Type B pancreatic cell (in vitro differentiated cells): ENCODE measurements at regions not wholly inside any gene's neighbourhood (a gene's known extent, or its start where the extent isn't known, plus 50 kb on each side); places are given as distances from the start of the nearest gene placed in this dataset.

Experiments used
- DNase-seq: peaks from one replicate; pipeline ENCODE4 v3.0.0; 2021; ENCODE audit warnings: mixed read lengths; ENCODE audit not compliant: unreplicated experiment; ENCODE audit errors: extremely low spot score
- H3K27ac Mint-ChIP-seq: 2 replicates; pipeline ENCODE4 v1.8.0; 2021; ENCODE audit warnings: mild to moderate bottlenecking, mixed read lengths
- H3K27me3 Mint-ChIP-seq: 2 replicates; pipeline ENCODE4 v1.8.0; 2021; ENCODE audit warnings: mixed read lengths
- H3K36me3 Mint-ChIP-seq: 2 replicates; pipeline ENCODE4 v1.8.0; 2021; ENCODE audit warnings: mixed read lengths
- H3K4me1 Mint-ChIP-seq: one replicate; pipeline ENCODE4 v1.8.0; 2021; ENCODE audit warnings: mixed read lengths; ENCODE audit not compliant: unreplicated experiment
- H3K4me3 Mint-ChIP-seq: 2 replicates; pipeline ENCODE4 v1.8.0; 2021; ENCODE audit warnings: mild to moderate bottlenecking, mixed read lengths
- H3K9me3 Mint-ChIP-seq: 2 replicates; pipeline ENCODE4 v1.8.0; 2021; ENCODE audit warnings: mixed read lengths
- CTCF ChIP-seq: fragments of 200-600 bp; sonication (generic); conservative IDR thresholded peaks from 2 replicates; pipeline ENCODE4 v1.5.0; 2021; ENCODE audit warnings: antibody characterized with exemption, mild to moderate bottlenecking

GRCh38 chr2:217062768-217063167 lies 202.9 kb upstream of the TNP1 start:
- H3K36me3 Mint-ChIP-seq = no peaks in the 10 kb centered on the region
- no peaks in the 10 kb centered on the region for H3K27me3 Mint-ChIP-seq
- no peak for DNase-seq
- no peak overlapping the region for H3K4me3 Mint-ChIP-seq
- TF ChIP-seq CTCF = no peak
- peaks cover 5% of the 10 kb centered on the region for H3K9me3 Mint-ChIP-seq
- H3K4me1 Mint-ChIP-seq = peaks cover 43% of the 10 kb centered on the region
- peak overlapping the region; percentile 3 for H3K27ac Mint-ChIP-seq

- H3K4me1 Mint-ChIP-seq = peaks cover 43% of the 10 kb centered on the region
- DNase-seq = no peak
- H3K4me3 Mint-ChIP-seq = no peak overlapping the region
- no peaks in the 10 kb centered on the region for H3K27me3 Mint-ChIP-seq
- TF ChIP-seq CTCF = no peak
- H3K36me3 Mint-ChIP-seq = no peaks in the 10 kb centered on the region
- H3K27ac Mint-ChIP-seq = no peak overlapping the region
- H3K9me3 Mint-ChIP-seq = peaks cover 5% of the 10 kb centered on the region
These were observed 202.1 kb upstream of the TNP1 start for GRCh38 chr2:217061916-217062505.

GRCh38 chr2:217060951-217061547 lies 201.2 kb upstream of the TNP1 start:
- Mint-ChIP-seq H3K27ac (no peak overlapping the region), H3K4me1 (peaks cover 37% of the 10 kb centered on the region), H3K27me3 (no peaks in the 10 kb centered on the region), H3K36me3 (no peaks in the 10 kb centered on the region), H3K9me3 (peaks cover 5% of the 10 kb centered on the region), H3K4me3 (no peak overlapping the region)
- no peak for TF ChIP-seq CTCF
- DNase-seq = no peak

- Mint-ChIP-seq H3K4me3 (no peak overlapping the region), H3K27ac (no peak overlapping the region), H3K4me1 (peaks cover 37% of the 10 kb centered on the region), H3K9me3 (peaks cover 5% of the 10 kb centered on the region), H3K36me3 (no peaks in the 10 kb centered on the region), H3K27me3 (no peaks in the 10 kb centered on the region)
- no peak for TF ChIP-seq CTCF
- no peak for DNase-seq
These were observed 200.7 kb upstream of the TNP1 start for GRCh38 chr2:217060516-217060915.

GRCh38 chr2:217058791-217059755 lies 199.2 kb upstream of the TNP1 start:
- Mint-ChIP-seq H3K9me3 (peaks cover 5% of the 10 kb centered on the region), H3K4me3 (no peak overlapping the region), H3K4me1 (peaks cover 34% of the 10 kb centered on the region), H3K27ac (no peak overlapping the region), H3K27me3 (no peaks in the 10 kb centered on the region), H3K36me3 (no peaks in the 10 kb centered on the region)
- TF ChIP-seq CTCF = no peak
- DNase-seq = no peak
